ENCODE measurements at regions not wholly inside any gene's neighbourhood (a gene's known extent, or its start where the extent isn't known, plus 50 kb on each side); places are given as distances from the start of the nearest gene placed in this dataset.

DNA sequence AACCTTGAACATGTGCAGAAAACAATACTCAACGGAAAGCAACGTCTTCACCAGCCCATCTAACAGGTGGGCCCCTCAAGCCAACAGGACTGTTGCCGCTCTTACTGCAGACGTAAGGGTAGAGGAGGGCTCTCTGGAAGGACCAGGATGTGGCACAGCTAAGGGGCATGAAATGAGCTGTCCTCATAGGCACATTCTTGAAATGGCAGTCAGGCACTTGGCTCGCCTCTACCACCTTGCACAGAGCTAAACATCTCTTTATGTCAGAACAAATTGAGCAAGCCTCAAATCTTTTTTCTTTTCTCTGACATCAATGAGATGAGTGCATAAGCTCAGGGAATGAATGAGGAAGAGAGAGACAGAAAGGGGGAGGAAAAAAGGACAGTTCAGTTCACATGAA is 86.4 kb upstream of the ESRRG start:
- Histone ChIP-seq H3K4me3 (ENCODE audit: low read length) (no peak overlapping the region), H3K27me3 (replicated peaks; ENCODE audit: control insufficient read depth, insufficient read depth, low read length) (no peaks in the 10 kb centered on the region), H3K9me3 (ENCODE audit: control insufficient read depth, low read length) (no peaks in the 10 kb centered on the region), H3K4me1 (ENCODE audit: control insufficient read depth, insufficient read depth, low read length) (no peaks in the 10 kb centered on the region), H3K36me3 (ENCODE audit: control insufficient read depth, insufficient read depth, low read length, severe bottlenecking) (no peaks in the 10 kb centered on the region), H3K9ac (ENCODE audit: low read length) (no peak overlapping the region)
- no peak for DNase-seq (ENCODE audit: low read depth)

DNA sequence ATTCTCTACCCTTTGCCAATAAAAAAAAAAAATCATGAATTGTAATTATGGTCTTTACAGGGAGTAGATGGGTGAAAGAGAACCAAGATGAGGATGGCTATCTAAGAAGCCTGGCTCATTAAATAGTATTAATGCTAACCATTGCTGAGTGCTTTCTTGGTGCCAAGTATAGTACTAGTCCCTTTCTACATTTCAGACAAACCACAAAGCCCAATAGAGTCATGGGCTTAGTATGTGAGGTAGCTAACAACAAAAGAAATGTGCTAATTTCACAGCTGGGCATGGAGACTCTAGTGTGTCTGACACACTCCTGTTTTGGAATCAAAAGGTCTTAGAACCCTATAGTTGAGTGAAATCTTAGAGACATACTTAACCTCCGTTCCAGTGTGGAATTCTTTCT is 84.5 kb upstream of the ESRRG start:
- Histone ChIP-seq H3K27me3 (replicated peaks; ENCODE audit: control insufficient read depth, insufficient read depth, low read length) (no peaks in the 10 kb centered on the region), H3K4me1 (ENCODE audit: control insufficient read depth, insufficient read depth, low read length) (no peaks in the 10 kb centered on the region), H3K9me3 (ENCODE audit: control insufficient read depth, low read length) (no peaks in the 10 kb centered on the region)

DNA sequence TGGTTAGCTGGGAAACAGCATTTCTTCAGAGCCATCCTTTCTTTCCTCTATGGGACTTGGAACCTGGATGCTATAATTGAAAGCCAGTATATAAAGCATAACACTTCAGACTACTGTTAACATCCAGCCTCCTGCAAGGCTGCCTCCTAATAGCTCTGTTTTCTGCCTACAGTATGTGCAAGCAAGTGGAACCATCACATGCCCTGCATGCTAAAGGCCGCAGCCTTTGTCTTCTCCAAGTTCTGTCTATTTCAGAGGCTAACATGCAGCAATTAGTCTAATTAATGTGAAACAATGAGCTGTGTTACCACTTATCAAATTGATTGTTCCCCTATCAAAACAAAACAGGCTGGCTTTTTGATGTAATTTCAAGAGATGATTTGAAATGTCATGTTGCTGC is 82.7 kb upstream of the ESRRG start:
- no peaks in the 10 kb centered on the region for H3K27me3 ChIP-seq (replicated peaks; ENCODE audit: control insufficient read depth, insufficient read depth, low read length)
- H3K36me3 ChIP-seq (ENCODE audit: control insufficient read depth, insufficient read depth, low read length, severe bottlenecking) = no peaks in the 10 kb centered on the region
- no peaks in the 10 kb centered on the region for H3K4me1 ChIP-seq (ENCODE audit: control insufficient read depth, insufficient read depth, low read length)
- no peak overlapping the region for H3K4me3 ChIP-seq (ENCODE audit: low read length)
- H3K9ac ChIP-seq (ENCODE audit: low read length) = no peak overlapping the region
- H3K9me3 ChIP-seq (ENCODE audit: control insufficient read depth, low read length) = no peaks in the 10 kb centered on the region
- DNase-seq (ENCODE audit: low read depth) = no peak

More for the DNA sequence above, 84.5 kb upstream of the ESRRG start:
- DNase-seq (ENCODE audit: low read depth) = no peak
- H3K36me3 ChIP-seq (ENCODE audit: control insufficient read depth, insufficient read depth, low read length, severe bottlenecking) = no peaks in the 10 kb centered on the region
- H3K9ac ChIP-seq (ENCODE audit: low read length) = no peak overlapping the region
- no peak overlapping the region for H3K4me3 ChIP-seq (ENCODE audit: low read length)

DNA sequence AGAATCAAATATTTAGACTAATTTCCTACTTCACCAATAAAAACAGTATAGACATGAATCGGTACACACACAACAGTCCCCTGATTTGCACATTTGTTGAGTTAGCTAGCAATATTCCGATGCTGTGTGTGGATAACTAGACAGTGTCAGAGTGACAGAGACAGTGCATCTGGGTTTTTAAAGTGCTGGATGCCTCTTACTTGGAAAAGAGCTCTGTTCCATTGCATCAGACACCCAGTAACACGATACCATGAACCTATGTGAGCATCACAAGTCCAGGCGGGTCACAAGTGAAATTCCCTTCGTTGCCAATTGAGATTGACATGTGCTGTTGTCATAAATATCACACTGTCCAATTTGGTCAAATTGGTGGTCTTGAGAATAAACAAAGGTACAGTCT is 82.0 kb upstream of the ESRRG start:
- H3K27me3 ChIP-seq (replicated peaks; ENCODE audit: control insufficient read depth, insufficient read depth, low read length) = no peaks in the 10 kb centered on the region
- H3K9ac ChIP-seq (ENCODE audit: low read length) = no peak overlapping the region
- no peaks in the 10 kb centered on the region for H3K36me3 ChIP-seq (ENCODE audit: control insufficient read depth, insufficient read depth, low read length, severe bottlenecking)
- no peak overlapping the region for H3K4me3 ChIP-seq (ENCODE audit: low read length)
- H3K4me1 ChIP-seq (ENCODE audit: control insufficient read depth, insufficient read depth, low read length) = no peaks in the 10 kb centered on the region
- no peak for DNase-seq (ENCODE audit: low read depth)
- H3K9me3 ChIP-seq (ENCODE audit: control insufficient read depth, low read length) = no peaks in the 10 kb centered on the region

DNA sequence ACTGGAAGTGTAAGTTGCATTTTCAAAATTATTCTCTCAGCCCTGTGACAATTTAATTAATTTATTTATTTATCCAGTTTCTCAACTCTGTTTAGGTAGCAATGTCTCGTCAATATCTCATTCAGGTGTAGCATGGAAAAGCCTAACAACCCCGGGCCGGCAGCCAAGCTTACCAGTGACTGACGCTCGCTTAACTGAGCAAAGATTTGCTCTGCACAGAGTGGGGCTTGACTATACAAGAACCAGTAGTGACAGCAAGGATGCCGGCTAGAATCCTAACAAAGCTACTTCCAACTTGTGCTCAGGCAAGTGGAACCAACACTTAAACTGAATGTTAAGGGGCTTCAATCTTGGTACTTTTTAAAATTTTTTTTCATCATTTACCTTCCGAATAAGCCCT is 80.9 kb upstream of the ESRRG start:
- no peak overlapping the region for H3K4me3 ChIP-seq (ENCODE audit: low read length)
- H3K9ac ChIP-seq (ENCODE audit: low read length) = no peak overlapping the region
- H3K36me3 ChIP-seq (ENCODE audit: control insufficient read depth, insufficient read depth, low read length, severe bottlenecking) = no peaks in the 10 kb centered on the region
- no peaks in the 10 kb centered on the region for H3K9me3 ChIP-seq (ENCODE audit: control insufficient read depth, low read length)
- H3K4me1 ChIP-seq (ENCODE audit: control insufficient read depth, insufficient read depth, low read length) = no peaks in the 10 kb centered on the region
- DNase-seq (ENCODE audit: low read depth) = no peak
- no peaks in the 10 kb centered on the region for H3K27me3 ChIP-seq (replicated peaks; ENCODE audit: control insufficient read depth, insufficient read depth, low read length)

DNA sequence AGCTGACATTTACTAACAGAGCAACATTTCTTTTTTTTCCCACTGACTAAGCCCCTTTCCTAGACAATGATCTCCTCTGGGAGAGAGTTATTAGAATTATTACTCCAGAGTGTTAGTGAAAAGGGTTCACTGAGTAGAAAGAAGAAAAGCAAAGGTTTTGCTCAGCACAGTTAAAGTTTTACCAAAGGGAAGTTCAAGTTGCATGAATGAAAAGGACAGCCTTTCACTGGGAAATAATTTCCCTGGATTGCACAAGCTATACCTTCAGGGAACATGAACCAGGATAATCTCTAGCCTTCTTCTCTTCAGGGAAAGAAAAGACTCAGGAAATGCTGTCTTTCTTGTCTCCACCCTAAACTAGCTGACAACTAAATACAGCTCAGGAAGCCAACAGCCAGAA is 71.4 kb upstream of the ESRRG start:
- Histone ChIP-seq H3K9me3 (ENCODE audit: control insufficient read depth, low read length) (no peaks in the 10 kb centered on the region), H3K4me1 (ENCODE audit: control insufficient read depth, insufficient read depth, low read length) (no peaks in the 10 kb centered on the region), H3K4me3 (ENCODE audit: low read length) (no peak overlapping the region), H3K27me3 (replicated peaks; ENCODE audit: control insufficient read depth, insufficient read depth, low read length) (no peaks in the 10 kb centered on the region), H3K9ac (ENCODE audit: low read length) (no peak overlapping the region), H3K36me3 (ENCODE audit: control insufficient read depth, insufficient read depth, low read length, severe bottlenecking) (no peaks in the 10 kb centered on the region)
- DNase-seq (ENCODE audit: low read depth) = no peak

DNA sequence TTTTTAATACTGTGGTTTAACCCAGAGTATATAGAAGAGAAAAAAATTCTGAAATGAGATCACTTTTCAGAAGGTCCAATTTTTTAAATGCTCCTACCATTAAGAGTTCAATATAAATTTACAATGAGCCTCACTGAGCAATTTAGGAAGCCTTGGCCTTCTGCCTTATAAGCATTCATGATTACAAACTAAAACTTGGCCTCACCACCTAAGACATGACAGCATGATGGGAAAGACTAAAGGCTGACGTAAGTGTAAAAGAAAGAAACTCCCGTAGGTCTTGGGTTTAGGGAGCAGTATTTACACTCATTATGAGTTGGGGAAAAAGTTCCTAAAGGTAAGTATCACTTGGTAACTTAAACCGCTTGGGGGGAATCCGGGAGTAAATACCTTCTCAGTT is 70.7 kb upstream of the ESRRG start:
- Histone ChIP-seq H3K9me3 (ENCODE audit: control insufficient read depth, low read length) (no peaks in the 10 kb centered on the region), H3K4me3 (ENCODE audit: low read length) (no peak overlapping the region), H3K9ac (ENCODE audit: low read length) (no peak overlapping the region), H3K27me3 (replicated peaks; ENCODE audit: control insufficient read depth, insufficient read depth, low read length) (no peaks in the 10 kb centered on the region), H3K36me3 (ENCODE audit: control insufficient read depth, insufficient read depth, low read length, severe bottlenecking) (no peaks in the 10 kb centered on the region), H3K4me1 (ENCODE audit: control insufficient read depth, insufficient read depth, low read length) (no peaks in the 10 kb centered on the region)
- no peak for DNase-seq (ENCODE audit: low read depth)

DNA sequence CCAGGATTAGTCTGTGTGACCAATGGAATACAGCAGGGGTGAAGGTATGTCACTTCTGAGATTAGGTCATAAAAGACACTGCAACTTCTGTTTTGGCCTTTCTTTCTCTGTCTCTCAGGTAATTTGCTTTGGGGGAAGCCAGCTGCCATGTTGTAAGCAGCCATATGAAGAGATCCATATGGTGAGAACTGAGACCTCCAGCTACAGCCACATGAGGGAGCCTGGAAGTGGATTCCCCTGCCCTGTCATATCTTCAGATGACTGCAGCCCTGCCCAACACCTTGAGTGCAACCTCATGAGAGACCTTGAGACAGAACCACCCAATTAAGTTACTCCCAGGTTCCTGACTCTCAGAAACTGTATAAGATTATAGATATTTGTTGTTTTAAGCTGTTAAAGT is 70.1 kb upstream of the ESRRG start:
- no peak for DNase-seq (ENCODE audit: low read depth)

DNA sequence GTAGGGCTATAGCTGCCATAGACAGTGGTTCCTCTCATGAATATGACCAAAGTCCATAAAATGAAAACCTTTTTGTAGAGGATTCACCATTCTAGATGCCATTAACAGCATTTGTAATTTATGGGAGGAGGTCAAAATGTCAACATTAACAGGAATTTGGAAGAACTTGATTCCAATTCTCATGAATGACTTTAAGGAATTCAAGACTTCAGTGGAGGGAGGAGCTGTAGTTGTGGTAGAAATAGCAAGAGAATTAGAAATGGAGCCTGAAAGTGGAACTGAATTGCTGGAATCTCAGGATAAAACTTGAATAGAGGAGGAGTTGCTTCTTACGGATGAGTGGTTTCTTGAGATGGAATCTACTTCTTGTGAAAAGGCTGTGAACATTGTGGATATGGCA is 65.4 kb upstream of the ESRRG start:
- Histone ChIP-seq H3K4me1 (ENCODE audit: control insufficient read depth, insufficient read depth, low read length) (no peaks in the 10 kb centered on the region), H3K27me3 (replicated peaks; ENCODE audit: control insufficient read depth, insufficient read depth, low read length) (no peaks in the 10 kb centered on the region), H3K36me3 (ENCODE audit: control insufficient read depth, insufficient read depth, low read length, severe bottlenecking) (no peaks in the 10 kb centered on the region), H3K9ac (ENCODE audit: low read length) (no peak overlapping the region), H3K9me3 (ENCODE audit: control insufficient read depth, low read length) (no peaks in the 10 kb centered on the region), H3K4me3 (ENCODE audit: low read length) (no peak overlapping the region)
- DNase-seq (ENCODE audit: low read depth) = no peak

More for the DNA sequence above, 70.1 kb upstream of the ESRRG start:
- H3K36me3 ChIP-seq (ENCODE audit: control insufficient read depth, insufficient read depth, low read length, severe bottlenecking) = no peaks in the 10 kb centered on the region
- H3K9ac ChIP-seq (ENCODE audit: low read length) = no peak overlapping the region
- H3K4me3 ChIP-seq (ENCODE audit: low read length) = no peak overlapping the region
- H3K4me1 ChIP-seq (ENCODE audit: control insufficient read depth, insufficient read depth, low read length) = no peaks in the 10 kb centered on the region
- no peaks in the 10 kb centered on the region for H3K9me3 ChIP-seq (ENCODE audit: control insufficient read depth, low read length)
- no peaks in the 10 kb centered on the region for H3K27me3 ChIP-seq (replicated peaks; ENCODE audit: control insufficient read depth, insufficient read depth, low read length)

DNA sequence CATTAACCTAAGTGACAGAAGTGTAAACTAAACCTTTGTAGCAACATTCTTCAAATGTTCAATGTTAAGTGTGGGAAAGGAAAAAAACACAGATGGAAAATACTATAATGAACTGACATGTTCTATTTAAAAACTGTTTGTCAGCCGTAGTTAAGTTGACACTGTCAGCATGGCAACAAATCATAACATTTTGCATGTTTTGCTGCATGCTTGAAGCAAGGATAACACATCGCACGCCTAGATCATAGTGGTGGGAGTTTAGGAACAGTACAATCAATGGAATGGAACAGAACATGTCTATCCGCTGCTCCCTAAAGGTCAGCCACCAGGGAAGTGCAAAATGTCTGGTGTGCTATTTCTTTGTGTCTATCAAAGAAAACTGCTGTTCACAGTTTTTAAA is 62.5 kb upstream of the ESRRG start:
- Histone ChIP-seq H3K9me3 (ENCODE audit: control insufficient read depth, low read length) (no peaks in the 10 kb centered on the region), H3K27me3 (replicated peaks; ENCODE audit: control insufficient read depth, insufficient read depth, low read length) (no peaks in the 10 kb centered on the region), H3K9ac (ENCODE audit: low read length) (no peak overlapping the region), H3K36me3 (ENCODE audit: control insufficient read depth, insufficient read depth, low read length, severe bottlenecking) (no peaks in the 10 kb centered on the region), H3K4me1 (ENCODE audit: control insufficient read depth, insufficient read depth, low read length) (no peaks in the 10 kb centered on the region), H3K4me3 (ENCODE audit: low read length) (no peak overlapping the region)
- DNase-seq (ENCODE audit: low read depth) = no peak

DNA sequence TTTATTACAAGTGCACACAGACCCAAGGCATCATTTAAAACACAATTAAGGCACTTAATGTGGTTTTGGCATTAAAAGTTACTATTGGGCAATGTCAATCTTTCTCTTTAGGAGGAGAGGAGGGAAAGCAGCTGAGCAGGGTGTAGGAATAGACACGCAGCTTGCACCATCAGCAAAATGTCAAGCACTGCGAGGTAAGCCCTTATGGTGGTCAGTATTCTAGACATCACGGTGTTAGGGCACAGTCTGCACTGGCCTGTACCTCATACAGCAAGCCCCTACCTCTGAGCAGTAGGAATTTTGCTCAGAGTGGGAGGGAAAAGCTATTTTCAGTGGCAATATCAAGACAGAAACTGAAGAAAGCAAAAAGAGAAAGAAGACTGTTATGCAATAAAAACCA is 62.0 kb upstream of the ESRRG start:
- H3K9me3 ChIP-seq (ENCODE audit: control insufficient read depth, low read length) = no peaks in the 10 kb centered on the region
- no peak overlapping the region for H3K4me3 ChIP-seq (ENCODE audit: low read length)
- H3K27me3 ChIP-seq (replicated peaks; ENCODE audit: control insufficient read depth, insufficient read depth, low read length) = no peaks in the 10 kb centered on the region
- H3K4me1 ChIP-seq (ENCODE audit: control insufficient read depth, insufficient read depth, low read length) = no peaks in the 10 kb centered on the region
- no peak for DNase-seq (ENCODE audit: low read depth)
- H3K36me3 ChIP-seq (ENCODE audit: control insufficient read depth, insufficient read depth, low read length, severe bottlenecking) = no peaks in the 10 kb centered on the region
- no peak overlapping the region for H3K9ac ChIP-seq (ENCODE audit: low read length)

DNA sequence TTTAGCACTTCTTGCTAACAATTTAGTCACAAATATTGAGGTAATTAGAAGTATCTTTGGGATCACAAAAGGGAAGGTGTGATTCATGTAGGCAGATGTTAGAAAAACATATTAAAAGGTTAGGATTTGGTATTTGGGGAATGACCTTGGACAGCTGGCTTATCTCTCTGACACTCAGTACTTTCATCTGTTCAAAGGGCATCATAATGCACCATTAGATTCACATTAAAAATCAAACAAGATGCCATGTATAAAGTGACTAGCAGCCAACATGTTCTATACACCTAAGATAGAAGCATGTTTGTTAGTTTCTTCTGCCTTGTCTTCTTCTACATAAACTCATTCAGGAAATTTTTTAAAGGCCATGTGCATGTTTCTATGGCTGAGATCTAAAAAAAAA is 56.5 kb upstream of the ESRRG start:
- DNase-seq (ENCODE audit: low read depth) = no peak
- H3K27me3 ChIP-seq (replicated peaks; ENCODE audit: control insufficient read depth, insufficient read depth, low read length) = no peaks in the 10 kb centered on the region
- no peak overlapping the region for H3K4me3 ChIP-seq (ENCODE audit: low read length)
- H3K36me3 ChIP-seq (ENCODE audit: control insufficient read depth, insufficient read depth, low read length, severe bottlenecking) = no peaks in the 10 kb centered on the region
- H3K9ac ChIP-seq (ENCODE audit: low read length) = no peak overlapping the region
- no peaks in the 10 kb centered on the region for H3K4me1 ChIP-seq (ENCODE audit: control insufficient read depth, insufficient read depth, low read length)
- H3K9me3 ChIP-seq (ENCODE audit: control insufficient read depth, low read length) = no peaks in the 10 kb centered on the region

Data from adipocyte (in vitro differentiated cells).